ENCODE measurements at regions not wholly inside any gene's neighbourhood (a gene's known extent, or its start where the extent isn't known, plus 50 kb on each side); places are given as distances from the start of the nearest gene placed in this dataset.

DNA sequence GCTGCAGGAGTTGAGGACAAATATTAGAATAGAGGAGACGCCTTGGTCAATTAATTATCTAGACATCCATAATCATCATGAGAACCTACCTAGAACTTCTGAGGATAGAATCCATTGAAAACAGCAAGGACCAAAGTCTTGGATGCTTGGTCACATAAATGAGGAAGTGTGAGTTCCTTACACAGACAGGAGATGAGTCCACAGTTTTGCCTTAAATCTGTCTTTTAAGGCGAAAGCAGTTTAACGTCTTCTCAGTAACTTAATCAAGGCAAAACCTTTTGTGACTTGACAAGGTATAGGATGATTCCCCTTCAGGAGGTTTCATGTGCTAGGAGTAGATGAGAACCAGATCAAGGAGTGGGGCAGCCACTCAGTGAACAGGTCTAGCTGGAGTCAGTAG lies 1783.2 kb upstream of the CELF4 start:
- H3K27me3 ChIP-seq, result no peaks in the 10 kb centered on the region
- no peaks in the 10 kb centered on the region for H3K36me3 ChIP-seq
- no peak overlapping the region for H3K4me3 ChIP-seq
- 90 to 93% (median 92%) methylated on average over 3 of the region's 3 CpGs for WGBS, 4 donors
- no peaks in the 10 kb centered on the region for H3K9me3 ChIP-seq
- H3K4me1 ChIP-seq, result no peaks in the 10 kb centered on the region
- DNase-seq (no peak), ATAC-seq (no peak)
- intact Hi-C loops (cut with DNase I), result no loop called here
- no peak overlapping the region for H3K27ac ChIP-seq
- no peak for TF ChIP-seq POLR2A (IDR thresholded peaks at IDR 0.05)
- TF ChIP-seq, protein P1, sequence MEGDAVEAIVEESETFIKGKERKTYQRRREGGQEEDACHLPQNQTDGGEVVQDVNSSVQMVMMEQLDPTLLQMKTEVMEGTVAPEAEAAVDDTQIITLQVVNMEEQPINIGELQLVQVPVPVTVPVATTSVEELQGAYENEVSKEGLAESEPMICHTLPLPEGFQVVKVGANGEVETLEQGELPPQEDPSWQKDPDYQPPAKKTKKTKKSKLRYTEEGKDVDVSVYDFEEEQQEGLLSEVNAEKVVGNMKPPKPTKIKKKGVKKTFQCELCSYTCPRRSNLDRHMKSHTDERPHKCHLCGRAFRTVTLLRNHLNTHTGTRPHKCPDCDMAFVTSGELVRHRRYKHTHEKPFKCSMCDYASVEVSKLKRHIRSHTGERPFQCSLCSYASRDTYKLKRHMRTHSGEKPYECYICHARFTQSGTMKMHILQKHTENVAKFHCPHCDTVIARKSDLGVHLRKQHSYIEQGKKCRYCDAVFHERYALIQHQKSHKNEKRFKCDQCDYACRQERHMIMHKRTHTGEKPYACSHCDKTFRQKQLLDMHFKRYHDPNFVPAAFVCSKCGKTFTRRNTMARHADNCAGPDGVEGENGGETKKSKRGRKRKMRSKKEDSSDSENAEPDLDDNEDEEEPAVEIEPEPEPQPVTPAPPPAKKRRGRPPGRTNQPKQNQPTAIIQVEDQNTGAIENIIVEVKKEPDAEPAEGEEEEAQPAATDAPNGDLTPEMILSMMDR (IDR thresholded peaks at IDR 0.05), result no peak

DNA sequence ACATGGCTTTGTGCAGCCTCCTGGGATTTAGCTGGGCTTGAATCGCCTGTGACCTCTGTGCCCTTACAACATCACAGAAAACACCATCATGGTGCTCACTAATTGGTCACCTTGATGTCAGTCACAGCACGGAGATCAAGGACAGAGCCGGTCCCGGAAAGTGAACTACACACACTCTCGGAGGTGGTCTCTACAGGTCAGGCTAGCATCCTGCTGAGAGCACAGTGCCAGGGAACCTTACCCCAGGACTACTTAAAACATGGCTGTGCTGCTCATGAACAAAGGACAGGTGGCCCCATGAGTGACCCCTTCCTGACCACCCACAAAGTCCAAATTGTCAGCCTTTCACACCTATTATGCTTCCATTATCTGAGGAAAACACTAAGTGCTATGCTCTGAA lies 1782.1 kb upstream of the CELF4 start:
- H3K9me3 ChIP-seq, result no peaks in the 10 kb centered on the region
- no peaks in the 10 kb centered on the region for H3K36me3 ChIP-seq
- no peaks in the 10 kb centered on the region for H3K27me3 ChIP-seq
- no peak overlapping the region for H3K27ac ChIP-seq
- intact Hi-C loops (cut with DNase I), result no loop called here
- no peak for DNase-seq
- ATAC-seq, result no peak
- no peaks in the 10 kb centered on the region for H3K4me1 ChIP-seq
- TF ChIP-seq, protein P1 (IDR thresholded peaks at IDR 0.05), result no peak
- no peak for TF ChIP-seq POLR2A (IDR thresholded peaks at IDR 0.05)
- no peak overlapping the region for H3K4me3 ChIP-seq
- WGBS, 4 donors, result 75 to 96% (median 84%) methylated on average over 5 of the region's 5 CpGs

DNA sequence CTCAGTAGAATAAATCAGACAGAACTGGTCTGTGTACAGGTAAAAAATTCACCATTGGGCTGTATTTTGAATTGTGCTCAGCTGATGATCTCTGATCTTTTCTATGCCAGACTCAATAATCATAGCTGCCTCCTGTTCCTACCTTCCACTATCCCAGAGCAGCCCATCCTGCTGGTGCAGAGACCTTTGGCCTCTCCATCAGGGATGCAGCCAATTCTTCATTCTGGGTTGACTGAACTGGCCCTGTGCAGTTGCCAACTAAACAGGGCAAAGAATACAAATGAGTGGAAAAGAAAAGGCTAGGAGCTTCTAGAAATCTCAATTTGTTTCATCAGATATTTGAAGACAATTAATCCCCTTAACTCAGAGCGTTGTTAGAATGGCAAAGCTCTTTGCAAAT lies 1781.3 kb upstream of the CELF4 start:
- no peak for DNase-seq
- no peak overlapping the region for H3K4me3 ChIP-seq
- no peaks in the 10 kb centered on the region for H3K4me1 ChIP-seq
- ATAC-seq, result no peak
- no peaks in the 10 kb centered on the region for H3K36me3 ChIP-seq
- H3K27me3 ChIP-seq, result no peaks in the 10 kb centered on the region
- no peak overlapping the region for H3K27ac ChIP-seq
- intact Hi-C loops (cut with DNase I), result no loop called here
- 92 to 99% (median 97%) methylated on average over 1 of the region's 1 CpG for WGBS, 4 donors
- H3K9me3 ChIP-seq, result no peaks in the 10 kb centered on the region
- TF ChIP-seq, protein P1 (IDR thresholded peaks at IDR 0.05), result no peak
- no peak for TF ChIP-seq POLR2A (IDR thresholded peaks at IDR 0.05)

DNA sequence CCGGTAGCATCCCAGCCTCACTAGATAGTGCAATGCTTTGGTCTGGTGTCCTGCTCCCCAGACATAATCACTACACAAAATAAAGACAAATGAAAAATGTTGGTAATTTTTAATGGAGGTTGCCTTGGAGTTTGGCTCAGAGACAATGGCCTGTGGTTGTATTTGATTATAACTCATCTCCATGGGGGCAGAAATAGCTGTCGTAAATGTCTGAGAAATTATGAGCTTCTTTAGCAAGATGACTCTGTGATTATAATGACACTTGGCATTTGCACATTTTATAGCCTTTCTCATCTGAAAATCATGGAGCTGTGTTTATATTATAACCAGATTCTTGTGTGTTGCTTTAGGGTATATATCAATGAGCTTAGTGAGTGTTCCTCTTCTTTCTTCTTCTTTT lies 1779.7 kb upstream of the CELF4 start:
- no peak for TF ChIP-seq POLR2A (IDR thresholded peaks at IDR 0.05)
- TF ChIP-seq, protein P1 (IDR thresholded peaks at IDR 0.05), result no peak
- Histone ChIP-seq H3K27me3 (no peaks in the 10 kb centered on the region), H3K4me3 (no peak overlapping the region), H3K4me1 (no peaks in the 10 kb centered on the region), H3K9me3 (no peaks in the 10 kb centered on the region), H3K36me3 (no peaks in the 10 kb centered on the region), H3K27ac (no peak overlapping the region)
- WGBS, 4 donors, result 84 to 91% (median 87%) methylated on average over 2 of the region's 2 CpGs
- ATAC-seq (no peak), DNase-seq (no peak)
- intact Hi-C loops (cut with DNase I), result no loop called here
